HG03095 (cell line): ENCODE measurements at regions not wholly inside any gene's neighbourhood (a gene's known extent, or its start where the extent isn't known, plus 50 kb on each side); places are given as distances from the start of the nearest gene placed in this dataset.
"Not testable (repeated sequence)": the region's sequence is repeated elsewhere in the genome, so short reads cannot be mapped to it uniquely, and the experiment has no call there.

Source experiments
- ATAC-seq: cut with Tn5 transposase; IDR thresholded peaks from one replicate; pipeline ENCODE4 v1.9.1; 2021; ENCODE audit warnings: moderate library complexity; ENCODE audit not compliant: unreplicated experiment

DNA sequence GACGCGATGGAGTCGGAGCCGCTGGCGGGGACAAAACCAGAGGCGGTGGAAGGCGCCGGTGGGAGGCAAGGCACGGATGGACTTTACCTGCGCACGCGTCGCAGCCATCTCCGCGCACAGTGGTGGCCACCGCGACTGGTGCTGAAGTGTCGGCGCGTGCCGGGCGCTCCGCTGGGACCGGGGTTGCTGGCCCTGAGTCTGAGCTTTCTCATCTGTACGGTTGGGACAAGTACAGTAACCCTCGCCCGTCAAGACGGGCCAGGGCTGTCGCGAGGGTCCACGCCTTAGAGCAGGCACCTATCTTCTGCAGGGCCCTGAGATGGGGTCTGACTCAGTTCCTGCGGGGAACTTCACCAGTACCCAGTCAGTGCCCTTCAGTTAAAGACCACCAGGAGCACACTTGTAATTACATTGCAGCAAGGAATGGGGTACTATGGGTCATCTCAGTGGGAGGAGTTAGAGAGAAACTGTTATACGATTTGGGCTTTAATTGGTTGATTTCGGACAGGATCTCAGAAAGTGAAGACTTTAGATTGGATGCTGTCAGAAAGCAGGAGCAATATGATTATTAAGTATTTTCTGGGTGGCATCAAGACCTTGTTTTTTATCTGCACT lies 385.6 kb downstream of the SPATA31A6 start:
- not testable (repeated sequence) for ATAC-seq

DNA sequence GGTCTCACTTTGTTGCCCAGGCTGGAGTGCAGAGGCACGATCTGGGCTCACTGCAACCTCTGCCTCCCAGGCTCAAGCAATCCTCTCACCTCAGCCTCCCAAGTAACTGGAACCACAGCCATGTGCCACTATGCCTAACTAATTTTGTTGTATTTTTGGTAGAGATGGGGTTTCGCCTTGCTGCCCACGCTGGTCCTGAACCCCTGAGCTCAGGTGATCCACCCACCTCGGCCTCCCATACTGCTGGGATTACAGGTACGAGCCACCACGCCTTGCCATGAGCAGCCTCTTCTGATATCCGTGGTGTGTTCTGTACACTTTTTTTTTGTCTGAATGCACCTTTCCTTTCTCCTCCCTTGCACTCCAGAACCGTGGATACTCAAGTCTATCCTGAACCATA lies 394.4 kb downstream of the SPATA31A6 start:
- ATAC-seq: not testable (repeated sequence)
